ENCODE measurements at regions not wholly inside any gene's neighbourhood (a gene's known extent, or its start where the extent isn't known, plus 50 kb on each side); places are given as distances from the start of the nearest gene placed in this dataset.
A peak's percentile ranks its signal among the peaks of the same experiment; 100 is the strongest.
"Not testable (repeated sequence)": the region's sequence is repeated elsewhere in the genome, so short reads cannot be mapped to it uniquely, and the experiment has no call there.

DNA sequence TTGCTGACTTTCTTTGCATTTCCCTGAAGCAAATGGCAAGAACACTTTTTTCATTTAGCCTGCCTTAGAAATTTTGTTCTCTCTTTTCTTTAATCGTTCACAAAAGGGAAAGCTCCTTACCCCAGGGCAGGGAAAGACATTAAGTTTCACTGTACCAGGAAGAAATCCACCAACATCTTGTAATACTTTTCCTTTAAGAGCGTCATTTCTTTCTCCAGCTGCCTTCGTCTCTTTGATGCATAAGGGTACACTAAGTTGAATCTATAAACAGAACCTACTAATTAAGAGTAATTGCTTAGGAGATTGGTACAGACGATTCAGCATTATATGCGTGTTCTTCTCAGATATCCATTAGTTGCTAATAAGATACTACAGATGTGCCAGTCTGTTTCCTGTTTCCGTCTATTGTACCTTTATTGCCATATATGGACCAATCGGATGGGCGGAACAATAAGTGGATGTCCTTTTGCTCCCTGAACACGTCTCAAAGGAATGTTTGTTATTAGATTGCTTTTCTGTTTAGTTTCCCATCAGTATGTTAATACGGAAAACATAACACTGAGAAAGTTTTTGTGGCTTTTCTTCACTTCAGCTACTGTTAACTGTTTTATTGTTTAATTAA is 276.7 kb upstream of the RARB start:
- no peak for DNase-seq (ENCODE audit: low spot score)

DNA sequence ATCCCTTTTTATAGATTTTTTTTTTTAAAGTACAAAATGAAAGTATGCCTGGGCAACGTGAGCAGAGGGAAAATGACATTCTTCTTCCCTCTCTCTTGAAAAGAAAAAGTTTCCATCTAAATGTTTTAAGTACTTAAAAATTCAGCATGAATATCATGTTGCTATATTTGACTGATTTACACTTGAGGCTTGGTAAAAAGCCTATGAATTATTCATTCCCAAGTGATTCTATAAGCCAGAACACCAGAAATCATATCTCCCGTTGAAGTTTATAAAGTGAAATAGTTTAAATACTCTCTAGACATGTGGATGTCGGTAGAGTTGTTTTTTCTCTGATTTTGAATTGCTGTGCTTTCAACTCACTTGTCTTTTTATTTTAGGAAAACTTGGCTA is 276.2 kb upstream of the RARB start:
- DNase-seq (ENCODE audit: low spot score) = peak; percentile 22

DNA sequence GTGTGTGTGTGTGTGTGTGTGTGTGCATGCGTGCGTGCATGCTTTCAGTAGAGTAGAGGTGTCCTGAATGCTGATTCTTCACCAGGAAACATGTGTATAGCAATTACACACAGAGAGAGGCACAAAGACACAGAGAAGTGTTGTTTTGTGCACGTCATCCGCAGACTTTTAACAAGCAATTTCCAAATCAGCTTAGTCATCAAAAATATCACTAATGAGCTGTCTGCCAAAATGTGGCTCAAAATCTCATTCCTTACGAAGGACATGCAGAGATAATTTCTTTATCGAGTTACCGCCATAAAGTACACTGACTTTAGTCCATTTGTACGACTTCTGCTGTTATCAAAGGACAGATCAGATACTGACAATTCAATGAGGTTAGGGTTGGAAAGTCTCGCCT is 274.9 kb upstream of the RARB start:
- DNase-seq (ENCODE audit: low spot score) = no peak

- DNase-seq (ENCODE audit: low spot score) = no peak
Measured at GRCh38 chr3:25153561-25153960, 274.5 kb upstream of the RARB start.

- DNase-seq (ENCODE audit: low spot score) = no peak
Measured at GRCh38 chr3:25155652-25156471, 272.2 kb upstream of the RARB start.

DNA sequence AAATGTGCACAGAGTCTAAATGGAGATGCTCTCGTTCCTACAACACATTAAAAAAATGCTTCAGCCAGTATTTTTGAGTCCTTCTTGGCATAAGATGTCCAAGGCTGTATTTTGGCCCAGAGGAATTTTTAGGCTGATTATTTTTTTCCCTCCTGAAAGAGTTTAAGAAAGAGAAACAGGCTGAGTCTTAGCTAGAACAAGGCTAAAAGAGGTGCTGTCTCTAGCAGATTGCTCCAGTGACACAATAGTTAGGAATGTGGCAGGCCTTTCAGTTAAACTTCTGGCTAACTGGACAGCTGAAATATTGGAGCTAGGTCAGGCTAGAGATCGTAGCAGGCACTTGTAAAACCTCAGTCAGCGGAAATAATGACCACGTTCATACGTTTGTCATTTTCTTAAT is 271.4 kb upstream of the RARB start:
- DNase-seq (ENCODE audit: low spot score) = no peak

DNA sequence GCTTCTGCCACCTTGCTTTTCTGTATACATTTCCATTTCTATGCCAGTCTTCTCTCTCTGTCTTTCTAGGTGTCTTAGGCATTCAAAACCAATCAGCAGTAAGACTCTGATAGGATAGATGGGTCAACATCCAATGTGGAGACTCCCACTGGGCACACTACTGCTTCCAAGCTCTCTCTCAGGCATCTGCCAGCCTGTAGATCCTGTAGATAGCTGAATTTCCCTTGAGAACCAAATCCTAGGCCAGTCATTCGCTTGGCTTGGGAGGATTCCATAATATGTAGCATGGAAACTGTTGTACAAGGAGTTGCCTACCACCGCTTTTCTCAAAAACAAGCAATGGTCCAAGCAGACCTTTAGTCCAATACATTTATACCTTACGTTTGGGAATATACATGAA is 262.8 kb upstream of the RARB start:
- no peak for DNase-seq (ENCODE audit: low spot score)

DNA sequence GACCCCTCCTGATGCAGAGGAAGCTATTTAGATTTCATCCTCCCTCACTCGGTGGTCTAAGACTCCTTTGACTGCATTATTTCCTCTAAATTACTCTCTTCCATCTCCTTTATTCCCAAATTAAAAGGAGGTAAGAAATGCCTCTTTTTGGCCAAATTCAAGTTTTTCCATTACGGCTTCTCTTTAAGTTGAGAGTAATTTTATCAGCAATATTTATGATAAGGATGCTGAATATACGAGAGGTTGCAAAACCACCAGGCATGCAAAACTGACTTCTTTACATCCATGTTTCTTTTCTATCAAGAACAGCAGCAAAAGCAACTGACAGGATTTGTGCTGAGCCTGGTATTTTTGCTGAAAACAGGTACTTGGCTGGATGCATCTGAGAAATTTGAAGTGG is 262.0 kb upstream of the RARB start:
- DNase-seq (ENCODE audit: low spot score) = no peak

GRCh38 chr3:25169151-25169550 is 258.9 kb upstream of the RARB start:
- no peak for DNase-seq (ENCODE audit: low spot score)

- DNase-seq (ENCODE audit: low spot score) = no peak
Measured at GRCh38 chr3:25170021-25170420, 258.0 kb upstream of the RARB start.

DNA sequence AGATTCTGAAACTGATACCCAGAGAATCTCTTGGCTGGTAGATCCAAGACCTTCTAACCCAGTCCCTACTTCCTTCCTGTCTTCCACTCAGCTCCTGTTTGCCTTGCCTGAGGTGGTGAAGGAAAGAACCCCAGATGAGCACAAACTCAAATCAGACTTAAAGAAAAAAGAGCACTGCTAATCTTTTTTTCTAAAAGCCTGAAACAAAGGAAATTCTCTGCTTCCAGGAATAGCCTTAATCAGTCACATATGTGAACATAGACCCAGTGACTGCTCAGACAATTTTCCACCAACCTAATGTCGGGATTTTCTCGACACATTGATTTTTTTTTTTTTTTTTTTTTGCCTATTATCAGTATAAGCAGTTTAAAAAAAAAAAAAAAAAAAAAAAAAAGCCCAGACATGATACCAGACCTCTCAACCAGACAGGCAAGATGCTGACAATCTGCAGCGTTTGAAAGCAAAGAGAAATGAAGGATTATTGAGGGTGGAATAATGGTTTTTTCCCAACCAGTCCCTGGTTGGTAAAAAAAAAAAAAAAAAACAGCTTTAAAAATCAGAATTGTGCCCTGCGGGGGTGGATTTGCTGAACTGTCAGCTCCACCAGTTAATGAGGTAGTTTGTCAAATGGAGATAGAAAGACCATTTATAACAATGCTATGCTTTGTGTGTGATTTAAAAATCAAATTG is 256.8 kb upstream of the RARB start:
- DNase-seq (ENCODE audit: low spot score) = no peak

DNA sequence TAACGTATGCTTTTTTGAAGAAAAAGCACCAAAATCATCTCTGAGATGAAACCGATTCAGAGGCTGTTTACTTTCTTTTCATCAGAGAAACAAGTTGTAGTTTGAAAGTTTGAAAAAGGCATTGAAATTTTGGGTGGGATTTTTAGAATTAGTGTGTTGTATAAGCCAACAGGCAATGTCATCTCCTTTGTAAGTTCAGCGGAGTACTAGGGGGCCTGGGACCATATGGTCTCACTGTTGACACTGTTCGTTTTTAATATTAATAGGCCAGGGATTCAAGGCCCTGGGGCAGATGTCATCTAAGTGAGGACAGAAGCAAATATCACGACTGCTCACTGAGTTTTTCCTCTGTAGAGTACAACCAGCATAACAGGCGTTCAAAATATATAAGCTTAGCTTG is 256.2 kb upstream of the RARB start:
- no peak for DNase-seq (ENCODE audit: low spot score)

- DNase-seq (ENCODE audit: low spot score) = no peak
Measured at GRCh38 chr3:25173606-25174005, 254.5 kb upstream of the RARB start.

DNA sequence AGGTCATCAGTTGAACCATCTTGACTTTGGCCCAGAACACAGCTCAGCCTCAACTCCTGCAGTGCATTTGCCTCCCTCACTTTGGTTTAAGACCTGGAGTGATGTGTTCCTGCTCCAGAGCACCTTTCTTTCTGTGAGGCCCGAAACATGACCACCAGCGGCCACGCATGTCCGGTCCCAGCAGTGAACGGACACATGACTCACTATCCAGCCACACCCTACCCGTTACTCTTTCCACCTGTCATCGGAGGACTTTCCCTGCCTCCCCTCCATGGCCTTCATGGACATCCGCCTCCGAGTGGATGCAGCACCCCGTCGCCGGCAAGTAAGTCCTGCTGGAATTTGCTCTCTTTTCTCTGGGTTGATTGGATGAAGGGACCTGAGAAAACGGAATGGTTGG is 253.8 kb upstream of the RARB start:
- no peak for DNase-seq (ENCODE audit: low spot score)

GRCh38 chr3:25177041-25177440 is 251.0 kb upstream of the RARB start:
- DNase-seq (ENCODE audit: low spot score) = no peak

GRCh38 chr3:25178672-25179071 is 249.4 kb upstream of the RARB start:
- no peak for DNase-seq (ENCODE audit: low spot score)

DNA sequence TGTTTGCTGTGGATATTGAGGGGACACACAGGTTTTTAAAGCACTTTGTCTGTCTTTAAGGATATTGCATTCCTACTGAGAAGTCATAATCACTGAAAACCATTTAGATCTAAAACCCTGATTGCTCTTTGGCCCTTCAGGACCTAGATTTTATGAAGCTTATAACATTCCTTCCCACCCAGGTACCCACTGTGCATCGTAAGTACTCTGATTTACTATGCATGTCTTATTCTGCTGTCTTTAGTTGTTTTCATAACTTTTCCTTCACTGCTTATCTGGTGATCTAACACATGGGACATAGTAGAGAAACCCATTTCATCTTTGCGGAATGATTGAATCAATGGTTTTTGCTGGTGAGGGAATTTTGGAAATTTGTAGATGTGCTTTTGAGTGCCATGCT is 247.0 kb upstream of the RARB start:
- no peak for DNase-seq (ENCODE audit: low spot score)

DNA sequence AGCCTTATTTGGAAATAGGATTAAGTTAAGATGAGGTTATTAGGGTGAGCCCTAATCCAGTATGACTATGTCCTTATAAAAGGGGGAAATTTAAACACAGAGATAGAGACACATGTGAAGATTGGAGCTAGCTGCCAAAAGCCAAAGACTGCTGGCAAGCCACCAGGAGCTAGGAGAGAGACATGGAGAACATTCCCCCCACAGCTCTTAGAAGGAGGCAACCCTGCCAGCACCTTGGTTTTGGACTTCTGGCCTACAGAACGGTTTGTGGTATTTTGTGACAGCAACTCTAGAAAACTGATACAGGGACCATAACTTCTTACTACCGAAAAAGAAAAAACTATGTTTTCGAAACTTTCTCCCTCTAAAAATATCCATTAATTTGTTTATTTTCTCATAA is 245.3 kb upstream of the RARB start:
- DNase-seq (ENCODE audit: low spot score) = no peak

- no peak for DNase-seq (ENCODE audit: low spot score)
Measured at GRCh38 chr3:25184641-25185250, 243.3 kb upstream of the RARB start.

DNA sequence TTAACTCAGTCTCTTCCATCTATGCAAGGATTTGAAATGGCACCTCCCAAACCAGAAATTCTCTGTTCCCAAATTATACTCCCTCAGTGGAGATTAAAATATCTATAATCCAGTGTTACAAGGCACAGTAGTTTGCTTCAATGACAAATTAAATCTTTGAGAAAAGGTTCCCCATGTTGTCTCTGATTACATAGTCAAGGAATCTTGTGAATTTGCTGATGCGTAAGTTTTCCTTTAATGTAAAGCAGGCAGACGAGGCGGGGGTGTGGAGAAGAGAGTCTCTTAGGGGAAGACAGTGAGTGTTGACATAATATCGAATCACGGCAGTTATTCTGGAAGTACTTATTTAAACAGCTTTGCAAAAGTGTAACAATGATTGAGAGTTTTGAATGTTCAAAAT is 236.4 kb upstream of the RARB start:
- DNase-seq (ENCODE audit: low spot score) = peak; percentile 6

GRCh38 chr3:25199567-25199966 is 228.5 kb upstream of the RARB start:
- DNase-seq (ENCODE audit: low spot score) = not testable (repeated sequence)

DNA sequence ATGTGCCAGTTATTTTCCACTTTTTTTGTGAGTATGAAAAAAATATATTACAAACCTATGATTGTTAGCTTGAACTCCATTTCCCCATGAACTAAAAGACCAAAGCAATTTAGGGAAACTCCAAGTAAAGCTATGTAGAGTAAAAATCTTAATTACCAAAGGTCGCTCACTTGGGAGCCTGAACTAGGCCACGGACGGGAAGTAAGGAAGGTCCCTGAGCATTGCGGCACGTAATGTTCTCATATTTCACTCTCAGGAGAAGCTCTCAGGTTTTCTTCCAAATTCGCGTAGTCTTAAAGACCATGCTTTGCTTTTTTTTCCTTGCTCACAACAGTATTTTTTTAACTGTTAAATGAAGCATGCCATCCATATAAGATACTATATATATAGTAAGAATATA is 215.3 kb upstream of the RARB start:
- DNase-seq (ENCODE audit: low spot score) = no peak

DNA sequence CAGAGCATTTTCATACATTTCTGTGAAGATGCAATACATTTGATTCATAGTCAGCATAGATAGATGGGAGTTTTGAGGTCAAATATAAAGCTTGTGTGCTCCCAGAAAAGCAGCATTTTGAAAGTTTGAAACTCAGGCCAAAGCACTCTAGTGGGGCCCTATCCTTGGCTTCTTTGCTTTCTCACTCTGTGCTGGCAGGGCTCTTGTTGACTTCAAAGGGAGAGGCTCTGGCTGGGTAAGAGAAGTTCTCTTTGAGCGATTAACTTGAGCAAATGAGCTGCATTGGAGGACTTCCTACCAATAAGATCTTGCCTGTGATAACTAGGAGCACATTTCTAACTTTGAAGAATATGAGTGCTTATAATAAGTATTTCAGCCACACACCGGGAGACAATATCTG is 214.0 kb upstream of the RARB start:
- no peak for DNase-seq (ENCODE audit: low spot score)
